A673 (cell line): ENCODE measurements at regions not wholly inside any gene's neighbourhood (a gene's known extent, or its start where the extent isn't known, plus 50 kb on each side); places are given as distances from the start of the nearest gene placed in this dataset.

Experiments used
- BruUV-seq: library from RNA; stranded (reverse); fragments of 400-500 nt; replicated peaks from 2 replicates; lab custom pipeline; 2021; lab: Mats Ljungman, UMichigan
- CTCF ChIA-PET: fragments of 300-600 bp; sonication (Branson Sonifier 250); formaldehyde crosslinking; loops from one replicate; lab custom pipeline; 2022; ENCODE audit warnings: antibody characterized with exemption; lab: Charles Lee
- POLR2A ChIA-PET: fragments of 300-600 bp; sonication (Branson Sonifier 250); formaldehyde crosslinking; loops from one replicate; lab custom pipeline; 2022; ENCODE audit warnings: antibody characterized with exemption; ENCODE audit not compliant: low non-redundant PET; lab: Charles Lee
- DNase-seq: peaks from one replicate; pipeline ENCODE4 v3.0.0-alpha.2; 2015; ENCODE audit warnings: low spot score
- H3K27ac ChIP-seq: fragments of 200-600 bp; sonication (generic); 2 replicates; pipeline ENCODE4 v1.5.1; 2016; ENCODE audit warnings: mixed run types, low read depth, mild to moderate bottlenecking, mixed read lengths, antibody characterized with exemption, low read length; ENCODE audit not compliant: poor library complexity, severe bottlenecking
- H3K27me3 ChIP-seq: fragments of 200-600 bp; sonication (generic); replicated peaks from 2 replicates; pipeline ENCODE4 v1.6.1; 2017; ENCODE audit warnings: mixed run types, low read depth, mild to moderate bottlenecking, mixed read lengths, antibody characterized with exemption, low read length; ENCODE audit not compliant: insufficient read depth, poor library complexity
- H3K36me3 ChIP-seq: fragments of 200-600 bp; sonication (generic); 2 replicates; pipeline ENCODE4 v1.6.1; 2016; ENCODE audit warnings: mixed run types, mild to moderate bottlenecking, mixed read lengths, antibody characterized with exemption, low read length; ENCODE audit not compliant: insufficient read depth, poor library complexity, severe bottlenecking
- H3K4me1 ChIP-seq: fragments of 200-600 bp; sonication (generic); 2 replicates; pipeline ENCODE4 v1.6.1; 2017; ENCODE audit warnings: mixed run types, mild to moderate bottlenecking, mixed read lengths, antibody characterized with exemption, low read length; ENCODE audit not compliant: insufficient read depth, poor library complexity, severe bottlenecking
- H3K4me3 ChIP-seq: fragments of 200-600 bp; sonication (generic); 2 replicates; pipeline ENCODE4 v1.5.1; 2016; ENCODE audit warnings: low read depth, mixed run types, mild to moderate bottlenecking, mixed read lengths, low read length; ENCODE audit not compliant: poor library complexity, severe bottlenecking
- H3K9me3 ChIP-seq: fragments of 200-600 bp; sonication (generic); 2 replicates; pipeline ENCODE4 v1.6.1; 2016; ENCODE audit warnings: mixed run types, low read depth, mild to moderate bottlenecking, mixed read lengths, antibody characterized with exemption, low read length; ENCODE audit not compliant: poor library complexity, severe bottlenecking
- EZH2 ChIP-seq: fragments of 200-600 bp; sonication (generic); IDR thresholded peaks from 2 replicates; pipeline ENCODE4 v1.6.1; 2017; ENCODE audit warnings: borderline replicate concordance, low read depth, mild to moderate bottlenecking, mixed read lengths, antibody characterized with exemption, low read length; ENCODE audit not compliant: poor library complexity, severe bottlenecking
- intact Hi-C: fragments of 100-400 bp; cut with micrococcal nuclease; formaldehyde crosslinking; loops from one replicate; pipeline ENCODE4 v1.10.0; 2022; ENCODE audit not compliant: unreplicated experiment
- TF ChIP-seq, protein P1 (sequence below): fragments of 300-800, 200-600 bp; sonication (generic); conservative IDR thresholded peaks from 2 replicates; pipeline ENCODE4 v1.5.1; 2017; ENCODE audit warnings: low read depth, mild to moderate bottlenecking, antibody characterized with exemption, low read length, moderate library complexity, mixed read lengths

DNA sequence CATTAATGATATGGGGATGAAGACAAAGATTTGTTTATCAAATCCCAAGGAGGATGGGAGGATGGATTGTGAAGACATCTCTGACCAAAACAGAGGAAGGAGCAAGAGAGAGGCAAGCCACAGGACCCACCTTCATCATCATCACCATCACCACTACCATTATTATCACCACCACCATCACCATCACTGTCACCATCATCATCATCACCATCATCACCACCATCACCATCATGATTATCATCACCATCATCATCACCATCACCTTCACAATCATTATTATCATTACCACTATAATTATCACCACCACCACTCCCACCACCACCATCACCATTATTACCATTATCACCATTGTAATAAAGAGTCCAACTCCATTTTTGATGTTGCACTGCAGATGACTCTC, 482.5 kb downstream of the PTPRU start:
- no peaks in the 10 kb centered on the region for H3K27me3 ChIP-seq
- POLR2A ChIA-PET: no interaction called here
- H3K4me1 ChIP-seq: no peaks in the 10 kb centered on the region
- CTCF ChIA-PET: no interaction called here
- H3K9me3 ChIP-seq: peaks cover 6% of the 10 kb centered on the region
- no peak overlapping the region for H3K27ac ChIP-seq
- no peak overlapping the region for H3K4me3 ChIP-seq
- no peak for TF ChIP-seq EZH2
- TF ChIP-seq, protein P1, sequence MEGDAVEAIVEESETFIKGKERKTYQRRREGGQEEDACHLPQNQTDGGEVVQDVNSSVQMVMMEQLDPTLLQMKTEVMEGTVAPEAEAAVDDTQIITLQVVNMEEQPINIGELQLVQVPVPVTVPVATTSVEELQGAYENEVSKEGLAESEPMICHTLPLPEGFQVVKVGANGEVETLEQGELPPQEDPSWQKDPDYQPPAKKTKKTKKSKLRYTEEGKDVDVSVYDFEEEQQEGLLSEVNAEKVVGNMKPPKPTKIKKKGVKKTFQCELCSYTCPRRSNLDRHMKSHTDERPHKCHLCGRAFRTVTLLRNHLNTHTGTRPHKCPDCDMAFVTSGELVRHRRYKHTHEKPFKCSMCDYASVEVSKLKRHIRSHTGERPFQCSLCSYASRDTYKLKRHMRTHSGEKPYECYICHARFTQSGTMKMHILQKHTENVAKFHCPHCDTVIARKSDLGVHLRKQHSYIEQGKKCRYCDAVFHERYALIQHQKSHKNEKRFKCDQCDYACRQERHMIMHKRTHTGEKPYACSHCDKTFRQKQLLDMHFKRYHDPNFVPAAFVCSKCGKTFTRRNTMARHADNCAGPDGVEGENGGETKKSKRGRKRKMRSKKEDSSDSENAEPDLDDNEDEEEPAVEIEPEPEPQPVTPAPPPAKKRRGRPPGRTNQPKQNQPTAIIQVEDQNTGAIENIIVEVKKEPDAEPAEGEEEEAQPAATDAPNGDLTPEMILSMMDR: no peak
- no peaks in the 10 kb centered on the region for H3K36me3 ChIP-seq
- intact Hi-C loops: no loop called here
- no TSS peak for BruUV-seq
- DNase-seq: no peak

DNA sequence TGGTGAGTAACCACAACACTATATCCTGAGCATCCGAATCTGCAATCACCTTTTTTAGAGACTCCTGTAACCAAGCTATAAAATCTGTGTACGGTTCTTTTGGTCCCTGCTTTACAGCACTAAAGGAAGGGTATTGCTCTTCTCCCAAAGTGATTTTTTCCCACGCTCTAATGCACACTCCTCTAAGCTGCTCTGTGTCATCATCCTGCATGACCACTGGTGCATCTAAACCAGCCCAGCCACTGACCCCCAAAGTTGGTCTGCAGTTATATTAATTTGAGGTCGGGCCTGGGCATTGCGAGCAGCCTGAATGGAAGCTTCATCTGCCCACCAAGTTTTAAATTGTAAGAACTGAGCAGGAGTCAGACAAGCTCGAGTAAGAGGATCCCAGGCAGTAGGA, 480.0 kb downstream of the PTPRU start:
- H3K9me3 ChIP-seq: no peaks in the 10 kb centered on the region
- POLR2A ChIA-PET: no interaction called here
- no peaks in the 10 kb centered on the region for H3K4me1 ChIP-seq
- no peak overlapping the region for H3K4me3 ChIP-seq
- no peak for TF ChIP-seq EZH2
- TF ChIP-seq, protein P1: no peak
- no peak for DNase-seq
- H3K27ac ChIP-seq: no peak overlapping the region
- no peaks in the 10 kb centered on the region for H3K27me3 ChIP-seq
- CTCF ChIA-PET: no interaction called here
- H3K36me3 ChIP-seq: no peaks in the 10 kb centered on the region
- intact Hi-C loops: no loop called here
- BruUV-seq: no TSS peak

- Histone ChIP-seq H3K9me3 (no peaks in the 10 kb centered on the region), H3K4me1 (peaks cover 16% of the 10 kb centered on the region), H3K27ac (no peak overlapping the region), H3K27me3 (no peaks in the 10 kb centered on the region), H3K36me3 (no peaks in the 10 kb centered on the region), H3K4me3 (no peak overlapping the region)
- no TSS peak for BruUV-seq
- no peak for DNase-seq
- TF ChIP-seq, protein P1: peak; percentile 43
- no peak for TF ChIP-seq EZH2
- CTCF ChIA-PET: no interaction called here
- POLR2A ChIA-PET: no interaction called here
- intact Hi-C loops: no loop called here
These were observed 477.5 kb downstream of the PTPRU start for GRCh38 chr1:29713857-29714256.
